Caco-2 (cell line): ENCODE measurements at regions not wholly inside any gene's neighbourhood (a gene's known extent, or its start where the extent isn't known, plus 50 kb on each side); places are given as distances from the start of the nearest gene placed in this dataset.

ENCODE experiments used
- BruUV-seq: library from RNA; stranded (reverse); fragments of 400-500 nt; replicated peaks from 2 replicates; lab custom pipeline; 2021; lab: Mats Ljungman, UMichigan
- CTCF ChIA-PET: fragments of 300-600 bp; sonication (Branson Sonifier 250); formaldehyde crosslinking; loops from one replicate; lab custom pipeline; 2022; ENCODE audit warnings: antibody characterized with exemption; lab: Charles Lee
- POLR2A ChIA-PET: fragments of 300-600 bp; sonication (Branson Sonifier 250); formaldehyde crosslinking; loops from one replicate; lab custom pipeline; 2022; ENCODE audit warnings: antibody characterized with exemption; lab: Charles Lee
- DNase-seq, 2 experiments: peaks; one replicate each; pipeline versions ENCODE4 v3.0.0 to v3.0.0-alpha.2; 2020 to 2022
- H3K27me3 ChIP-seq: replicated peaks from 2 replicates; pipeline ENCODE4 v1.6.0; 2011; ENCODE audit warnings: low read length; ENCODE audit not compliant: control insufficient read depth, insufficient read depth
- H3K36me3 ChIP-seq: 2 replicates; pipeline ENCODE4 v1.5.1; 2011; ENCODE audit warnings: low read length; ENCODE audit not compliant: control insufficient read depth, insufficient read depth
- H3K4me1 ChIP-seq: fragments of 250-450 bp; sonication (Bioruptor Pico); 2 replicates; pipeline ENCODE4 v1.5.1; 2020; ENCODE audit warnings: mild to moderate bottlenecking
- H3K4me3 ChIP-seq: 2 replicates; pipeline ENCODE4 v1.5.1; 2011; ENCODE audit warnings: low read depth, mild to moderate bottlenecking, control low read depth, low read length
- H3K9me3 ChIP-seq: fragments of 250-450 bp; sonication (Bioruptor Pico); 2 replicates; pipeline ENCODE4 v1.5.1; 2020; ENCODE audit warnings: mild to moderate bottlenecking, moderate library complexity
- H3K27ac Mint-ChIP-seq: one replicate; pipeline ENCODE4 v1.8.0; 2022; ENCODE audit warnings: mixed read lengths; ENCODE audit not compliant: unreplicated experiment
- H3K27me3 Mint-ChIP-seq: one replicate; pipeline ENCODE4 v1.8.0; 2022; ENCODE audit warnings: mixed read lengths; ENCODE audit not compliant: insufficient read depth, unreplicated experiment
- H3K36me3 Mint-ChIP-seq: one replicate; pipeline ENCODE4 v1.8.0; 2022; ENCODE audit warnings: mild to moderate bottlenecking, mixed read lengths; ENCODE audit not compliant: insufficient read depth, unreplicated experiment
- H3K4me1 Mint-ChIP-seq: one replicate; pipeline ENCODE4 v1.8.0; 2022; ENCODE audit warnings: low read depth, mixed read lengths; ENCODE audit not compliant: unreplicated experiment
- H3K4me3 Mint-ChIP-seq: one replicate; pipeline ENCODE4 v1.8.0; 2022; ENCODE audit warnings: mild to moderate bottlenecking, moderate library complexity, mixed read lengths; ENCODE audit not compliant: unreplicated experiment
- H3K9me3 Mint-ChIP-seq: one replicate; pipeline ENCODE4 v1.8.0; 2022; ENCODE audit warnings: mixed read lengths; ENCODE audit not compliant: unreplicated experiment
- CTCF ChIP-seq, 2 experiments: fragments of 200-600 bp in 1 of 2; IDR thresholded peaks; 1 replicate in 1 of 2; 2 replicates in 1 of 2; pipeline versions ENCODE4 v1.5.1 to v1.8.0; 2011 to 2022; ENCODE audit warnings: antibody characterized with exemption in 1 of 2, control low read depth in 1 of 2, inconsistent platforms in 1 of 2, low read depth in 1 of 2, low read length in 1 of 2, mild to moderate bottlenecking in 1 of 2, moderate library complexity in 1 of 2; ENCODE audit not compliant: insufficient read depth in 1 of 2, severe bottlenecking in 1 of 2, unreplicated experiment in 1 of 2
- intact Hi-C: fragments of 100-400 bp; cut with micrococcal nuclease; formaldehyde crosslinking; loops from one replicate; pipeline ENCODE4 v1.10.0; 2022; ENCODE audit not compliant: unreplicated experiment

GRCh38 chr6:50925548-50925947, 106.9 kb downstream of the TFAP2B start:
- TF ChIP-seq CTCF (IDR thresholded peaks at IDR 0.05; ENCODE audit: insufficient read depth in 1 of 2, low read depth in 1 of 2, low read length in 1 of 2, severe bottlenecking in 1 of 2, unreplicated experiment in 1 of 2), result no peak
- BruUV-seq, result no TSS peak
- ChIA-PET CTCF (no interaction called here), POLR2A (no interaction called here)
- Histone ChIP-seq H3K27me3 (no peaks in the 10 kb centered on the region), H3K36me3 (no peaks in the 10 kb centered on the region), H3K9me3 (no peaks in the 10 kb centered on the region), H3K4me1 (no peaks in the 10 kb centered on the region), H3K4me3 (no peak overlapping the region)
- H3K4me3 Mint-ChIP-seq, result no peak overlapping the region
- peaks cover 11% of the 10 kb centered on the region for H3K9me3 Mint-ChIP-seq
- no peaks in the 10 kb centered on the region for H3K36me3 Mint-ChIP-seq
- no peak overlapping the region for H3K27ac Mint-ChIP-seq
- intact Hi-C loops, result no loop called here
- no peaks in the 10 kb centered on the region for H3K27me3 Mint-ChIP-seq
- no peaks in the 10 kb centered on the region for H3K4me1 Mint-ChIP-seq
- no peak for DNase-seq

- Mint-ChIP-seq H3K27me3 (no peaks in the 10 kb centered on the region), H3K9me3 (peaks cover 11% of the 10 kb centered on the region), H3K36me3 (no peaks in the 10 kb centered on the region), H3K4me1 (no peaks in the 10 kb centered on the region), H3K27ac (no peak overlapping the region), H3K4me3 (no peak overlapping the region)
- no peak for TF ChIP-seq CTCF (IDR thresholded peaks at IDR 0.05; ENCODE audit: insufficient read depth in 1 of 2, low read depth in 1 of 2, low read length in 1 of 2, severe bottlenecking in 1 of 2, unreplicated experiment in 1 of 2)
- POLR2A ChIA-PET, result no interaction called here
- CTCF ChIA-PET, result no interaction called here
- H3K27me3 ChIP-seq, result no peaks in the 10 kb centered on the region
- BruUV-seq, result no TSS peak
- no peaks in the 10 kb centered on the region for H3K36me3 ChIP-seq
- intact Hi-C loops, result no loop called here
- no peaks in the 10 kb centered on the region for H3K4me1 ChIP-seq
- H3K4me3 ChIP-seq, result no peak overlapping the region
- H3K9me3 ChIP-seq, result no peaks in the 10 kb centered on the region
- DNase-seq, result no peak
These were observed 107.3 kb downstream of the TFAP2B start for GRCh38 chr6:50925981-50926380.

GRCh38 chr6:50927800-50928199, 109.1 kb downstream of the TFAP2B start:
- ChIA-PET POLR2A (no interaction called here), CTCF (no interaction called here)
- Mint-ChIP-seq H3K4me1 (no peaks in the 10 kb centered on the region), H3K27me3 (no peaks in the 10 kb centered on the region), H3K4me3 (no peak overlapping the region), H3K9me3 (peaks cover 4% of the 10 kb centered on the region), H3K27ac (no peak overlapping the region), H3K36me3 (no peaks in the 10 kb centered on the region)
- DNase-seq, result no peak
- intact Hi-C loops, result no loop called here
- H3K9me3 ChIP-seq, result no peaks in the 10 kb centered on the region
- no peak overlapping the region for H3K4me3 ChIP-seq
- no peak for TF ChIP-seq CTCF (IDR thresholded peaks at IDR 0.05; ENCODE audit: insufficient read depth in 1 of 2, low read depth in 1 of 2, low read length in 1 of 2, severe bottlenecking in 1 of 2, unreplicated experiment in 1 of 2)
- H3K4me1 ChIP-seq, result no peaks in the 10 kb centered on the region
- no peaks in the 10 kb centered on the region for H3K36me3 ChIP-seq
- no TSS peak for BruUV-seq
- no peaks in the 10 kb centered on the region for H3K27me3 ChIP-seq
